ENCODE measurements at regions not wholly inside any gene's neighbourhood (a gene's known extent, or its start where the extent isn't known, plus 50 kb on each side); places are given as distances from the start of the nearest gene placed in this dataset.

DNA sequence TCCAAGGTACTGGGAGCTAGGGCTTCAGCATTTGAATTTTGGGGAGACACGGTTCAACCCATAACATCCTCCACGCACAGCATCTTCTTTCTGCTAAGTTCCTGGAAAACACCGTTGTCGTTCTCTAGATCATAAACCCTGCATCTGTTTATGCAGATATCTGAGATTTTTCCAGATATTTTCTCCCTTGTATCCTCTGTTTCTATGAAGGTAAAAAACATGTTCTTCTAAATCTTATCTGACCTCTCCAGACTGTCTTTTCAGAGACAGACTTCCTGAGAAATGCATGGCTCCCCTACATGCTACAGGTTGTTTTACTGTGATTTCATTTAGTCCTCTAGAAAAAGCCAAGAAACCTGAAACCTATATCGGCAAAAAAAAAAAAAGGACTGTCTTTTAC lies 152.3 kb upstream of the KLF3 start:
- Histone ChIP-seq H3K9me3 (no peaks in the 10 kb centered on the region), H3K4me1 (no peaks in the 10 kb centered on the region), H3K36me3 (replicated peaks in 1 of 2; ENCODE audit: insufficient read depth in 1 of 2, low read depth in 2 of 2) (no peaks in the 10 kb centered on the region), H3K4me3 (no peak overlapping the region), H3K27me3 (no peaks in the 10 kb centered on the region), H3K27ac (no peak overlapping the region)
- ATAC-seq = no peak
- WGBS, 2 donors = 83 to 90% methylated on average over 5 of the region's 5 CpGs
- TF ChIP-seq, protein P1, sequence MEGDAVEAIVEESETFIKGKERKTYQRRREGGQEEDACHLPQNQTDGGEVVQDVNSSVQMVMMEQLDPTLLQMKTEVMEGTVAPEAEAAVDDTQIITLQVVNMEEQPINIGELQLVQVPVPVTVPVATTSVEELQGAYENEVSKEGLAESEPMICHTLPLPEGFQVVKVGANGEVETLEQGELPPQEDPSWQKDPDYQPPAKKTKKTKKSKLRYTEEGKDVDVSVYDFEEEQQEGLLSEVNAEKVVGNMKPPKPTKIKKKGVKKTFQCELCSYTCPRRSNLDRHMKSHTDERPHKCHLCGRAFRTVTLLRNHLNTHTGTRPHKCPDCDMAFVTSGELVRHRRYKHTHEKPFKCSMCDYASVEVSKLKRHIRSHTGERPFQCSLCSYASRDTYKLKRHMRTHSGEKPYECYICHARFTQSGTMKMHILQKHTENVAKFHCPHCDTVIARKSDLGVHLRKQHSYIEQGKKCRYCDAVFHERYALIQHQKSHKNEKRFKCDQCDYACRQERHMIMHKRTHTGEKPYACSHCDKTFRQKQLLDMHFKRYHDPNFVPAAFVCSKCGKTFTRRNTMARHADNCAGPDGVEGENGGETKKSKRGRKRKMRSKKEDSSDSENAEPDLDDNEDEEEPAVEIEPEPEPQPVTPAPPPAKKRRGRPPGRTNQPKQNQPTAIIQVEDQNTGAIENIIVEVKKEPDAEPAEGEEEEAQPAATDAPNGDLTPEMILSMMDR (IDR thresholded peaks at IDR 0.05) = no peak
- no peak for TF ChIP-seq POLR2A (IDR thresholded peaks at IDR 0.05)
- DNase-seq = no peak
- intact Hi-C loops (cut with DNase I) = no loop called here

DNA sequence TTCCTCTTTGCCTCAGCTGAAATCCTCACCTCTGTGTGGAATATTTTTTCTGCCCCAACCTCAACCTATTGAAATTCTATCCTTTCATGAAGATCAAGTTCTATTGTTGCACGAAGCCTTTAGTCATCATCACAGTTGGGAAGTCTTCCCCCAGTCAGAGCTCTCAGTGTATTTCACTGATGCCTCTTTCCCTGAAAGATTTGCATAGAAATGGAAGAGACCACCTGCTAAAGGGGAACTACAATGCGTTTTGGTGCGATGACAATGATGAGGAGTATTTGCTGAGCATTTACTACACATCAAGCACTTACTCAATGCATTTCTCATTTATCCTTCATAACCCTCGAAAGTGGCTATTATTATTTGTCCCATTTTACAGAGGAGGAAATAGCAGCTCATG lies 151.2 kb upstream of the KLF3 start:
- Histone ChIP-seq H3K36me3 (replicated peaks in 1 of 2; ENCODE audit: insufficient read depth in 1 of 2, low read depth in 2 of 2) (no peaks in the 10 kb centered on the region), H3K4me1 (no peaks in the 10 kb centered on the region), H3K4me3 (no peak overlapping the region), H3K27me3 (no peaks in the 10 kb centered on the region), H3K27ac (no peak overlapping the region), H3K9me3 (no peaks in the 10 kb centered on the region)
- intact Hi-C loops (cut with DNase I) = no loop called here
- TF ChIP-seq POLR2A (IDR thresholded peaks at IDR 0.05) = no peak
- TF ChIP-seq, protein P1 (IDR thresholded peaks at IDR 0.05) = no peak
- 83 to 88% methylated on average over 4 of the region's 4 CpGs for whole genome bisulfite sequencing, 2 donors
- ATAC-seq = no peak
- no peak for DNase-seq

DNA sequence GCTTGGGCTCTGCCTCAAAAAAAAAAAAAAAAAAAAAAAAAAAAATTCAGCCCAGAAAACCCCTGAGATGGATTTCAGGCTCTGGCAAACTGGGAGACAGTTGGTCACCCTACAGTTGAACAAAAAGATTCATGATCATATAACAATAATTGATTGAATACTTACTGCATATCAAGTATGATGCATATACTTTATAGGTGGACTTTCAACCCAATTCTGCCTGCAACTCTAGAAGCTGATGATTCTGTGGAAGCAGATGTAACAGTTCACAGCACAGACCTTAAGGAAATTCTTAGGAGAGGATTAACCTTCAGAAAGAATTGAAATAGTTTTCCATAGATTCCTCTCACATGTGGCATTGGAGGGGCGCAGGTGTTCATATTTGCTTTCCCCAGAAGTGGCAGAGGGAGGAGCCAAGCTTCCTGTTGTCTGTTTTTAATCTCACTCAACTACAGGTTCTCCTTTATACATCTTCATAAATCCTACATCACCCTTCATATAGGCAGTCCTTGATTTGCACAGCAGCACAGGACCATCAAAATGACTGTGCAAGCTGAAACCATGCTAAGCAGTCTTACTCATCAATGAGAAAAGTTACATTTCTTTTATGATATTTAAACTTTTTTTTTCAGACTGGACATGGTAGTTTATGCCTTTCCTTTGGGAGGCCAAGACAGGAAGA lies 149.4 kb upstream of the KLF3 start:
- intact Hi-C loops (cut with DNase I) = no loop called here

DNA sequence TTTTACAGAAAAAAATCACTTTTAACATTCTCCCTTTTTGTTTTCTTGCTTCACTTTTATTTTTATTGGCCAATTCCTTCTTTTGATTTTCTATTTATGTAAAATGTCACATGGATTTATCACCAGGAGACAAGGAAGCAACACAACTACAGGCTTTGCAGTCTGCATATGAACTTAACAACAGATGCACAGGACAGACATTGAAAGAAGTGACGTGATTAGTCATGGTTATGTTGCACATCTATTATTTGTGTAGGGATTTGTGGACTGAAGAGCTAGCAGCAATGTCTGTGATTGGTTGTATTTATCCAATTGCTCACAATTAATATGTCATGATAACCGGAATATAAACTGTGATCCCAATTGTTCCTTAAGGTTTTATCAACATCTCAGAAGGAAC lies 147.8 kb upstream of the KLF3 start:
- H3K27ac ChIP-seq = no peak overlapping the region
- H3K36me3 ChIP-seq (replicated peaks in 1 of 2; ENCODE audit: insufficient read depth in 1 of 2, low read depth in 2 of 2) = no peaks in the 10 kb centered on the region
- DNase-seq (no peak), ATAC-seq (no peak)
- no peak for TF ChIP-seq POLR2A (IDR thresholded peaks at IDR 0.05)
- TF ChIP-seq, protein P1 (IDR thresholded peaks at IDR 0.05) = no peak
- H3K4me1 ChIP-seq = no peaks in the 10 kb centered on the region
- H3K9me3 ChIP-seq = no peaks in the 10 kb centered on the region
- 46 to 48% methylated on average over 2 of the region's 2 CpGs for WGBS, 2 donors
- no peak overlapping the region for H3K4me3 ChIP-seq
- intact Hi-C loops (cut with DNase I) = no loop called here
- no peaks in the 10 kb centered on the region for H3K27me3 ChIP-seq

More for the DNA sequence above, 149.4 kb upstream of the KLF3 start:
- ATAC-seq (no peak), DNase-seq (no peak)
- no peaks in the 10 kb centered on the region for H3K4me1 ChIP-seq
- H3K9me3 ChIP-seq = no peaks in the 10 kb centered on the region
- TF ChIP-seq POLR2A (IDR thresholded peaks at IDR 0.05) = no peak
- TF ChIP-seq, protein P1 (IDR thresholded peaks at IDR 0.05) = no peak
- no peak overlapping the region for H3K4me3 ChIP-seq
- no peaks in the 10 kb centered on the region for H3K36me3 ChIP-seq (replicated peaks in 1 of 2; ENCODE audit: insufficient read depth in 1 of 2, low read depth in 2 of 2)
- no peak overlapping the region for H3K27ac ChIP-seq
- H3K27me3 ChIP-seq = no peaks in the 10 kb centered on the region
- 44 to 74% methylated on average over 1 of the region's 1 CpG for WGBS, 2 donors

DNA sequence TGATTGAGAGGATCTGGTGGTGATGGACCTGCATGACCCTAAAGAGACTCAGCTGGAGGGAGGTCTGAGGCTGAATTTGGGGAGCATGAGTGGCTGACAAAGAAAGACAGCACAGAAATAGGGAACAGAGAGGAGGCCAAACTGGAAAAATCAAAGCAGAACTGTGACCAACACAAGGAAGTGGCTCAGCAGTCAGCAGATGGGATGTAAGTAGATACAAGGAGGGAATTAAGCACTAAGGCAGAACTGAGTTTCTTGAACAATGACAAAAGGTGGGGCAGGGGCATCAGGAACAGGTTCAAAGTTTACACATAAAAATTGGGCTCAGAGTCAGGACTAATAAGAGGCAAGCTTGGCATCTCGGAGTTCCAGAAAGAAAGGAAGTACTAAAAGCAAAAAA lies 144.3 kb upstream of the KLF3 start:
- Histone ChIP-seq H3K4me3 (no peak overlapping the region), H3K27me3 (no peaks in the 10 kb centered on the region), H3K9me3 (no peaks in the 10 kb centered on the region), H3K36me3 (replicated peaks in 1 of 2; ENCODE audit: insufficient read depth in 1 of 2, low read depth in 2 of 2) (no peaks in the 10 kb centered on the region), H3K27ac (no peak overlapping the region), H3K4me1 (no peaks in the 10 kb centered on the region)
- DNase-seq (no peak), ATAC-seq (no peak)
- intact Hi-C loops (cut with DNase I) = no loop called here
- TF ChIP-seq, protein P1 (IDR thresholded peaks at IDR 0.05) = no peak
- TF ChIP-seq POLR2A (IDR thresholded peaks at IDR 0.05) = no peak
- 73 to 76% methylated on average over 1 of the region's 1 CpG for WGBS, 2 donors
